ENCODE measurements at regions not wholly inside any gene's neighbourhood (a gene's known extent, or its start where the extent isn't known, plus 50 kb on each side); places are given as distances from the start of the nearest gene placed in this dataset.
"Not testable (repeated sequence)": the region's sequence is repeated elsewhere in the genome, so short reads cannot be mapped to it uniquely, and the experiment has no call there.

DNA sequence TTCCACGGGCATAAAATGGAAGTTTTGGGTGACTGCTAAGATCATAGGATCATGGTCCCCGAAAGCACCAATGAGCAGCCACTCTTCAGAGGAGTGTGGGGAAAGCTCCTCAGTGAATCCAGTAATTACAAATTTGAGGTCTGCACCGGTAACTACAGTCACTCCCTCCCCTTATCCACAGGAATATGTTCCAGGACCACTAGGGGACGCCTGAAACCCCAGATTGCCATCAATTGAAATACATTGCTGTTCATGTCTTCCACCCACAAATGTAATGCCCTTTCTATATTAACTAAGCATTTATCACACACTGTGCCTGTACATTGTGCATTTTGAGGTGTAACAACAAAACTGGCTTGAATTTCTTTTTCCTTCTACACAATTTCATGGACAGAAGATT is 447.9 kb upstream of the PFKP start:
- DNase-seq = no peak

DNA sequence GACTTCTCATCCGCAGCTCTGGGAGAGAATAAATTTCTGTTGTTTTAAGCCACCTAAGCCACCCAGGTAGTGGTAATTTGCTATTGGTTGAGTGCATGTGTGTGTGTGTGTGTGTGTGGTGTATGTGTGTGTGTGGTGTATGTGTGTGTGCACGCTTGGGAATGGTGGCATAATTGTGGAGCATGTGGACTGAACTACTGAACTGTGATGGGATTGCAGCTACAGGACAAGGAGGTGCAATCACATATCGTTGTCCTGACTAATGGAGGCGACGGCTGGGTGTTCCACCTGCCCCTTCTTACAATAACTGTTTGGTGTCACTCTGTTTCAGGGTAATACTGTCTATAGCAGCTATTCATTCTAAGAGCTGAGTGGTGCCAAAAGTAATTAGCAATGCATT is 448.7 kb upstream of the PFKP start:
- no peak for DNase-seq

DNA sequence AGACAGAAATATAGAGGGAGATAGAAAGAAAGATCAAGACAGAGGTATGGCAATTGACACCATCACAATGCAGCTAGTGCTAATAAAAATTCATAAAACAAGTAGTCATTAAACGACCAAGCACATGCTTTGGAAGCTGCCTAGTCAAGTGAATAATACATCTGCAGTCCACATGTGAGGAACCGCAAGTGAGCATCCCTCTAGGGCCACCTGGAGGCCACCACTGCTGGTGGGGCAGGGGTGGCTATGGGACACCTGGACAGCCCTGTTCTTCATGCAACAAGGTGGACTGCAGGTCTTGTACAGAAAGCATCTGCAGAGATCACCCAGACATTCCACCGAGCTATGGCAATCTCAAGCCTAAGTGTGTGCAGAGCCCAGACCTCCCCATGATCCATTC is 451.1 kb upstream of the PFKP start:
- no peak for DNase-seq

DNA sequence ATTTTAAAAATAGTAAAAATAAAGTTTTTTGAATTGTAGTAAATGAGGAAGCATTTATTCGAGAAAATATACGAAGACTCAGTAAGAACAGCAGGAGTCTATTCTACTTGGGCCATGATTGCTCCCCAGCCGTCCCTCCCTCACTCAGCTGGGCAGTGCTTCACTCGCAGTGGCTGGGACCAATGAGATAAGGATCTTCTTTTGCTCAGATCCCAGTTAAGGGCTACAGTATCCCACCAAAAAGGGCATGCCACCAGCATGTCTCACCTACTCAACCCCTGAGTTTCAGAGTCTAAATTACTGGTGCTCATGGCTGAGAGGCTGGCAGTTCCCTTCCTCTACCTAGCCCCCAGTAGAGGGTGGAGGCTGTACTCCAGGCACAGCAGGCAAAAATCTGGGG is 455.7 kb upstream of the PFKP start:
- DNase-seq = no peak

DNA sequence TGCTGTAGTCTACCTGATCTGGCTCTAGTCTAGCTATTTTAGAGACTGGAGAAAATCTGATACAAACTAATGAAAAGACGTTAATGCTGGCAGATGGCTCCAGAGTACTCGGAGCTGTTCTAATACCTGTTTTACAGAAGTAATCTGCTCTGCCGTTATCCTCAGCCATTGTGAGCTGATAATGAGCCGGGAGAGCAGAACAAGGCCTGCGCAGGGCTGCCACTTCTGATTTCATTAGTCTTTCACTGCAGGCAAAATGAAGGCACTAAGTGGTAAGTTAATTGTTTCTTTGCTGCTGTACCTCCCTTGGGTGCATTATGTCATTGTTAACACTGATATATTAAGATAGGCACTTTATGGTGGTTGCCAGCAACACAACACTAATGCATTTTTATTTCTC is 456.4 kb upstream of the PFKP start:
- no peak for DNase-seq

DNA sequence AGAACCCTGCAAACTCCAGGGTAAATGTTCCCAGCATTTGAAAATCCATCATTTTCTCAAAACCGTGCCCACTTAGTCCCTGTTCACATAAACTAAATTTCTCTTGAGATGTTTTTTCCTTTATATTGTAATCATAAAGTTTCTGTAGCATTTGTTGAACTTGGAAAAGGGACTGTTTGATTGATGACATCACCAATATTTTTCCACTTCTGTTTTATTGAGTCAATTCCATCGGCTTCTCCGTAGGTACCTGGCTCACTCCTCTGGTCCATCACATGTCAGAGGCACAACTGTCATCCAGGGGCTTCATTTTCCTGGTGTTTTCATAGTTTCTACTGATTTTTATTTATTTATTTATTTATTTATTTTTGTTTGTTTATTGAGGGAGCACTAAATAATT is 462.5 kb upstream of the PFKP start:
- DNase-seq = no peak

DNA sequence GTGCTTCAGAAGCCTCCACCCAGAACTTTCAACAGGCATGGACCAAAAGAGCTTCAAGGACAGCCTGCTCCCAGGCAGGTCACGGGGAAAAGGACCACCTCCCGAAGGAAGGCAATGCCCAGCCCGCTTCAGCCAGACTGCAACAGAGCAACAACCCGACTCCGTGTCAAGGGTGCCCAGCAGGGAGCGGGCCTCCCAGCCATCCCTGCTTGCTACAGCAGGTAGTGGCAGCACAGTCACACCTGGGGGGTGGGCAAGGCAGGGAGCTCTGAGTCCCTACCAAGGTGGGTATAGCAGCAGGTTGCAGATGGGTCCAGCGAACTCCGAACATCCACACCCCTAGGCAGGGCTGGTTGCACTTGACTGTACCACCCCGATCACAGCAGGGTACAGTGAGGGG is 467.8 kb upstream of the PFKP start:
- no peak for DNase-seq

DNA sequence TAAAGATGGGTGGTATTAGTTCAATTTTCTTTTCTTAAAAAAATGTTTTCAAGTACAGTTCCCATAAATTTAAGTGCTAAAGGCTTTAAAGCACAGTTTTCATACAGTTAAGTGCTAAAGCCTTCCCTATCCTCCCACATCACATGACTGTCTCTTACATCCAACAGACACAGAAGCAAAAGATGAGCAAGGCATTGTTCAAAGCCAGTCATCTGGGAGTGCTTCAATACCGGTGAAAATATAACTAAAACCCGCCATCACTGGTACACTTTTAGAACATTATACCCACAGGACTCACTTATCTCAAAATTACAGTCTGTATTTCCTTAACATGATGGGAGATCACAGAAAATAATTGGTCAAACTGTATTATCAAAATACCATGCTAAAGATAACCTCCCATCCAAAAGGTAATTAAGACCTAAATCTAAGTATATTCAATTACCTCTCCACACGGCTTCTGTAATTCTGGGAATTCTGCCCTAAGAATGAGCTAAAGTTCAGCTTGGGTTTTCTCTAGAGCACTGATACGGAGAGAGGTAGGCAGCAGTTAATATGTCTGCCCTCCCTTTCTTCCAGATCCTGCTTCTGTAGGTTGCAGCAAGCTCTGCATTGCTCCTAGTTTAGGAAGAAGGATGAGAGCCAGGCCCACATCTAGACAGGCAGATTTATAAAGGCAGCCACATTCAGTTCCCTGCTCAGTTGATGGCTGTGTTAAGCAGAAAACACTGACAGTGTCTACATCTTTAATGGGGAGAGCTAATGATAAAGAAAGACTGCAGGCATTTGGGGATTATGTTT is 474.8 kb upstream of the PFKP start:
- DNase-seq = no peak

DNA sequence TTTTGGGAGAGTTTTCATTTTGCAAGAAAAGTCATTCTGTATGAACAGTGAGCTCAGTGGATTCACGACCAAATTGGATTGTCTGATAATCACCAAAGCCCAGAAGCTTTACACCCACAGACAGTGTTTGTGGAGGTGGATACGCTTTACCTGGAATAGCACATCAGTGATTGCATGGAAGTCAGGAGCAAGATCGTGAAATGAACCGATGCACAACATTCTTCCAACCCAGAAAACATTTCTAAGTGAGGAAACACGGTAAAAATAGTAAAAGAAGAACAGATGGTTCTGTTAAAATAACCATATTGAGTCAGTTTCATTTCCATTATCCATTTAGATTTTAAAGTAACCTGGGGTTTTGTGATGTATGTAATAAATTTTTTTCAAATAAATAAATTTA is 478.2 kb upstream of the PFKP start:
- no peak for DNase-seq

DNA sequence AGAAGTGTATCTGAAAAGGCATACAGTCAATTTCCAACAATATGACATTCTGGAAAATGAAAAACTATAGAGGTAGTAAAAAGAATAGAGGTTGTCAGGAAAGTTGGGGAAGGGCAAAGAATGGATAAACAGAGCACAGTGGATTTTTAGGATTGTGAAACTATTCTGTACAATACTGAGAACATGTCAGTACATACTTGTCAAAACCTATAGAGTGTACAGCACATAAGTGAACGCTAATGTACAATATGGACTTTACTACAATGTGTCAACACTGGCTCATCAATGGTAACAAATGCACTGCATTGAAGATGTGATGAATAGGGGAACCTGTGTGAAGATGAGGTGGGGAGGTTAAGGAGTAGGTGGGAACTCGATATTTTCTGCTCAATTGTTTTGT is 483.0 kb upstream of the PFKP start:
- DNase-seq = no peak

DNA sequence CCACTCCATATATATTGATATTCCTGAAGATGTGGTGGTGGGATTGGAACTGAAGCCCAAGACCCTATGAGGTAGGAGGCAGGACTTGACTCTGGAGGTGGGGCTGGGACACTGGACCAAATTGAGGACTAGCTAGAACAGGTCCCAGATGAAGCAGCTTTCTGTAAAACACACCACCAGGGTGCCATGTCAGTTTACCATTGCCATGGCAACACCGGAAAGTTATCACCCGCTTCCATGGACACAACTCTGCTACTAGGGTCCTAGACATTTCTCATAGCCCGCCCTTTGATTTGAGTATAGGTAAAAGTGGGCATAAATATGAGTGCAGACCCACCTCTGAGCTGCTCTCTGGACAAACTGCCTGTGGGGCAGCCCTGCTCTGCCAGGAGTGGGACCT is 490.5 kb upstream of the PFKP start:
- DNase-seq = no peak

DNA sequence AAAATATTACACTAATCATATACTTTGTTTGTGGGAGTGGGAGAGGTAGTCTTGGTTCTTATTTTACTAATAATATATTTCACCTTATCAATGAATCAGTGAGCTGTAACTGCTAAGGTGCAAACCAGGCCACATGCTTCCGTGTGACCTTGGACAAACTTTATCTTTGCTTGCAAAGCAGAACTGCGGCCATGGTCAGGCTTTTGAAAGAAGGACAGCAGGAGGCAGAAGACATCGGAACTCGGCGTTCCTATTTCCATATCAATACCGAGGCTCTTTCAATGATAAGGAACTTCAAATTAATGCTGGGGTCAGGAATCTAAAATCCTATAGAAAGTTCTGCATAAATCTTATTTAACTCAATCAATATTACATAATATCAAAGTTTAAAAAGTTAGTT is 491.9 kb upstream of the PFKP start:
- no peak for DNase-seq

DNA sequence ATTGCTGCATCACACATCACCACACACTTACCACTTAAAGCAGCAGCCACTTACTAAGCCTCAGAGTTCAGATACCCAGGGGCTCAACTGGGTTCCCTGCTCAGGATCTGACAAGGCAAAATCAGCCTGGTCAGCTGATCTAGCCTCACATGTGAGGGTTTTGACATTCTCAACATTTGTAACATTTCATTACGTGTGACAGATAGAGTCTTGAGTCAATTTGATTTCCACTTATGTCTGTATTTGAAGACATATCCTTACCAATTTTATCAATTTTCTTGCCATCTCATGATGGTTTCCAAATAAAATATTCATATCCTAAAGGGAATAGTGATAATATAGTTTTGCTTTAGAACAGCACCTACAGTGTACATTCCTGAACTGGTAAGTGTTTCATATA is 494.7 kb upstream of the PFKP start:
- no peak for DNase-seq

DNA sequence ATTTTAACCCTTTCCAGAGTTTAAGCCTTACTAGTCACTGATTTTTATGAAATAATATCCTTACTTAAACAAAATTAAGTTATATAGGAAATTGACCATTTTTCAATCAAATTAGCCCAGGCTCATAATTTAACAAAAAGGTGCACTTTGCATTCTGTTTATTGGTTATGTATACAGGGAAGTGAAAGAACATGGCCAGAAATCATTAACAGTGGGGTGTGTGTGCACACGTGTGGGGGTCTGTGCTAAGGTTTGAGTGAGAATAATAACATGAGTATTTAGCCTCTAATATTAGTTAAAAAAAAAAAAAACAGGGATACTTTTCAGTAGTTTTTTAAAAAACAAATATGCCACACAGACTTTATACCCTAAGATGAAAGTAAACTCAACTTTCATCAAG is 510.5 kb upstream of the PFKP start:
- DNase-seq = no peak

DNA sequence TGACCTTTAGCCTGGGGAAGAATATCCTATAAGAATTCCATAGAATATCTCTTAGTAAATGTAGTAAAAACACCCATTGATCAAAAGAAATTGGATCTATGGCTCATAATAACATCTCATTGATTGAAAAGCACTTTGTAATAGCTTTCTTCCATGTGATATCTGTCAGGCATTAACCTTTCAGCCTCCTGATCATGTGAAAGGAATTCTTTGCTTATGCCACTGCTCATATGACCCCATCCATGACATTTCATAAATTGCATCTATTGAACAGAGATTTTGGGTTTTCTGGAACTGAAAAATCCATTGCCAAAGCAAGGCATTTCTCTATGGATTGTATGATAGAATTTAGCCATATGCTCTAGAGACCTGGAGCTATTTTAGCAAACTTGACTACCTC is 519.3 kb upstream of the PFKP start:
- no peak for DNase-seq

DNA sequence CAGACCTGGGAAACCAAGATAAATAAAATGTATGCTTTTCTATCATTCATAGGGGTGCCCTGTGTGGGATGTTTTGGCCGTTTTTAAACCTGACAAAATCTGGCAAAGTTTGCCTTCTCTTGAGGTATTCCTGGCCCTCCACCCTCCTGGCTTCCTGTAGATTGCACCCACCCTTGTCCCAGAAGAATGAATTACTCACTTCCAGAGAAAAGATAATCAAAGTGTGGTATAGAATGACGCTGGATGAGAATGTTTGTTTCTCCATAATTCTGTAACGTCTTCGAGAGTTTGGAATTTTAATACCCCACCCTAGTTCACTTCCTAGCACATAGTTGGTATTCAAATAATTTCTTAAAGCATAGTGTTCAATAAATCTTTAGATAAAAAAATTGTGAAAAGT is 519.7 kb upstream of the PFKP start:
- DNase-seq = no peak

DNA sequence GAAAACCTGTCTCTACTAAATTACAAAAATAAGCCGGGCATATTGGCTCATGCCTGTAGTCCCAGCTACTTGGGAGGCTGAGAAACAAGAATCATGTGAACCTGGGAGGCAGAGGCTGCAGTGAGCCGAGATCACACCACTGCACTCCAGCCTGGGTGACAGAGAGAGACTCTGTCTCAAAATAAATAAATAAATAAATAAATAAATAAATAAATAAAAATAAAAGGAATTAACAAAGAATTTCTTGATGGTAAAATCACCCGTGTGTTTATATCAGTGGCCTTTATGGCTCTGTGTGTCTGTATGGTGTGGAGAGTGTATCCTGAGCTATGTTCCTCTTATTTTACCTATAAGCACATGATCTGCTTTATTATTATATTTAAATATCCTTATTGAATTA is 520.5 kb upstream of the PFKP start:
- not testable (repeated sequence) for DNase-seq

DNA sequence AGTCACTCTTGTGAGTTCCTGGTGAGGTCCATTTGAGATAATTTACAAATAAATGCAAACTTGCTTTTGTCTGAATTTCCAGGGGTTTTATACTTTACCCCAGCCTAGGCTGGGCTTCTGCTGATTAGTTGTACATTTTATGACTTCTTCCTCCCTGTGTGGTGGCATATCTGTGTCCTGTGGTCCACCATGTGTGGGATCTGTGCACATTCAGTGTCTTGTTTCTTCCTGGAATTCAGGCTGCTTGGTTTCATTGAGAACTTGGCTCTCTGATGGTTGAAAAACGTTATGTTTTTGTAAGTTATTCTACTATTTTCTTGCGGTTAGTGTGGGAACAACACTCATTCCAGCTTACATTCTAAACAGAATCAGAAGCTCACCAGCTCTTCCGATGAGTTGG is 523.4 kb upstream of the PFKP start:
- no peak for DNase-seq

DNA sequence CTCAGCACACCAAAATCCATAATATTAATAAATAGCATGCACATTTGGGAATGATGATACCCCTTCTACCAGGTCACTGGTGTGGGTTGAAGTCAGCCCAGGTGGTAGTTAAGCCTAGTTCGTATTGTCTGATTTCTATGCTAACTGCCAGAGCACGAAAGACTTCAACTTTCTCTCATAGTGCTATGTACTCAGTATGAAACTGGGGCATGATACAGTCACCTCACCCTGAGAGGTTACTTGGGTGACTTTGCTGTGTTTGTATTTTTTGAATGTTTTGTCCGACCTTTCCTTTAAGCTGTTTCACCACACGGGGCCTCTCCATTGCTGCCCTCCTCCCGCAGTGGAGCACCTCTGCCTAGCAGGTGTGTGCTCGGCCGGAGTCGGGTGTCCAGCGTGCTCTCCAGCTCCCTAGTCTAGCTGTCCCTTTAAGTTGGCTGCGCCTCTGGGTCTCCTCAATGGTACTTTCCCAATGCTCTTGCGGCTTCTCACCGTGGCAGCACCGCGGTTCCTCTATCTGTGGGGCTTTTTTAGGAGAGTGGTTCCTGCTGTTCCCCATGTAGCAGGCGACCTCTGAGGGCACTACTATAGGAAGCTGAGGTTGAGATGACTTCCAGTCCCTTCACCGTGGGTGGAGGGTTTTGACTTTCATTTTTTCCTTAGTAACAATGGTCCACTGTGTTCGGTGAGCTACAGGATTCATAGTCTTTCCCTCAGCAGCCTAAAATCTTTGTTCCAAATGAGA is 524.0 kb upstream of the PFKP start:
- DNase-seq = no peak

DNA sequence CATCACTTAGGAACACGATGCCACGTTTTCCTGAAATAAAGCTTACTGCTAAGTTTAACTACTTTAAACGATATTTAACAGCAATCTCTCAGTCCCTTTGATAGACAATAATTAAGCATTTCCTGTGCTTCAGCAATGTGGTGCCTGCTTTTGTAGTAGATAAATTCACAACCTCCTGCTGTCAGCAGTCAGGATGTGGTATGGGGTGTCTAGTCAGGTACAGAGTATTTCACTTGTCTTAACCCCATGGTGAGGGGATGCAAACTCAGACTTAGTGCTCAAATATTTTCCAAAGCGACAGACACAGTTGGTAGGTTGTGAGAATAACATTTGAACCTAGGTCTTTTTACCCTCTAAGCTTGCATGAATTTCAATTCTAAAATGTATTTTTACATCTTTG is 526.2 kb upstream of the PFKP start:
- DNase-seq = no peak

DNA sequence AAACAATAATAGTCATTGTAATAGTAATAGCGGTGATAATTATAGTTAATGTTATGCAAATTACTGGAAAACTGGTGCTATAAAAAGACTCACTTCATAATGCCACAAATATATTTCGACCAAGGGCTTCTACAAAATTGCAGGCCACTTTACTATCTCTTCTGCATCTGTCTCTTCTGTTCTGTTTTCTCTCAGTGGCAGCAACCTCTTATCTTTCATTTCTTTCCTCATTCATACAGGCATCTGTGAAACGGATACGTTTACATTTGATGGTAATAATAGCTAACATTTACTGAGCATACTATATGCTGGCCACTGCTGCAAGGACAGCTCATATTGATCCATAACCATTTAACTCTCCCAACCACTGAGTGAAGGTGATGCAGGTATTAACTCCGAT is 537.4 kb upstream of the PFKP start:
- no peak for DNase-seq

DNA sequence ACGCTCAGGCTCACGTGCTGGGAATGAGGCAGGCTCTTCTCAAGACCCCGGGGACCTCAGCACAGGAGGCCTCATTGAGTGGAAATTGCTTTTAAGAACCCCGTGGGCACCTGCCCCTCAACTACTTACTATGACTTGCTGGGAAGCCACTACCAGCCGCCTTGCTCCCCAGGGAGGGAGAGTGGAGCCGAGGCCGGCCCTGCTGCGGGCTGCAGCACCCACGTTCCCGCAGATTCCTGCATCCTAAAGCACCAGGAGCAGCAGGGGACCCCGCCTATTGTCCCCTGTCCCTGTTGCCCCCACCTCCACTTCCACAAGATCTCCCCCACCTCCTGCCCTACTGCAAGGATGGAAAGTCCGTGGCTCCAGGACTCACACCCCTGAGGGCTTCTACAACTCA is 541.6 kb upstream of the PFKP start:
- no peak for DNase-seq

DNA sequence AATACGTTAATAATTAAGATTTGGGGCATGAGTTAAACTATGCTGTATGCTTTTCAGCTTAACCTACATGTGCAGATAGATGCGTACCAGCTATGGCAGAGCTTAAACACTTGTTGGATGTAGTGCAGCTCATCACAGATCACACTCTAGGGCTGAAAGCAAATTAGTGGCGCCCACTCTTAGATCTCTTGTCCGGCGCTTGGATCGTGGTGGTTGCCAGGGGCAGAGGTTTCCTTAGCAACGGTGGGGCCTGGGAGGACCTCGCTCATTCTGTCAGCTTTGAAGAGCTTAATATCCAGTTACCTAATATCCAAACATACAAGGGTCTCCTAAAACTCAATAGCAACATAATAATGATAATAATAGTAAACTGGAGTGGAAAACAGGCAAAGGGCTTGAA is 548.2 kb upstream of the PFKP start:
- DNase-seq = no peak

DNA sequence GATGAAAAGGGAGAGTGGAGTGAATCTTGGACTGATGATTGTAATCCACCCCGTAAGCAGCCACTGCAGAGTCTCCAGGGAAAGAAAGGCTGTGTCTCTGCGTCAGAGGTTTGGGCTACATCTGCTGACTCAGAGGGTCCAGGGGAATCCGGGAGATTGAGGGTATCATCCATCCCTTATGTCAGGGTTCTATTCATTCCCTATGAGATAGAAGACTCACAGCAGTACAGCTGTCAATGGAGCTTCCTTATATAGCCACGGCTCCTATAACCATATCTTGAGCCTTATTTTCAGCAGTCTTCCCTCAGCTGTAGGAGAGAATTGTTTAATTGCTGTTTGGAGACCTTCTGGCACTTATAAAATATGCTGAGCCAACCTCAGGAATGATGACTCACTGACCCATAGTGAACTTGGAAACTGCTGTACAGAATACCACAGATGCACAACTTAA is 558.2 kb upstream of the PFKP start:
- DNase-seq = no peak
